GM19455 (cell line): ENCODE measurements at regions not wholly inside any gene's neighbourhood (a gene's known extent, or its start where the extent isn't known, plus 50 kb on each side); places are given as distances from the start of the nearest gene placed in this dataset.
"Not testable (repeated sequence)": the region's sequence is repeated elsewhere in the genome, so short reads cannot be mapped to it uniquely, and the experiment has no call there.

Experiments used
- ATAC-seq: cut with Tn5 transposase; IDR thresholded peaks from one replicate; pipeline ENCODE4 v1.9.1; 2021; ENCODE audit not compliant: unreplicated experiment

GRCh38 chr2:180927030-180927686 lies 53.2 kb upstream of the UBE2E3 start:
- no peak for ATAC-seq

- ATAC-seq = no peak
Observed at GRCh38 chr2:180925700-180926099, 54.7 kb upstream of the UBE2E3 start.

GRCh38 chr2:180924063-180924462 lies 56.3 kb upstream of the UBE2E3 start:
- ATAC-seq = no peak

GRCh38 chr2:180910831-180911665 lies 69.4 kb upstream of the UBE2E3 start:
- ATAC-seq = no peak

- ATAC-seq = no peak
Observed at GRCh38 chr2:180907731-180908130, 72.7 kb upstream of the UBE2E3 start.

- no peak for ATAC-seq
Observed at GRCh38 chr2:180905461-180905860, 74.9 kb upstream of the UBE2E3 start.

- no peak for ATAC-seq
Observed at GRCh38 chr2:180905002-180905401, 75.4 kb upstream of the UBE2E3 start.

- ATAC-seq = no peak
Observed at GRCh38 chr2:180901331-180901730, 79.1 kb upstream of the UBE2E3 start.

- ATAC-seq = no peak
Observed at GRCh38 chr2:180893752-180894151, 86.7 kb upstream of the UBE2E3 start.

GRCh38 chr2:180892091-180892490 lies 88.3 kb upstream of the UBE2E3 start:
- ATAC-seq = no peak

GRCh38 chr2:180891360-180891759 lies 89.0 kb upstream of the UBE2E3 start:
- no peak for ATAC-seq

- no peak for ATAC-seq
Observed at GRCh38 chr2:180890781-180891180, 89.6 kb upstream of the UBE2E3 start.

- no peak for ATAC-seq
Observed at GRCh38 chr2:180882959-180883358, 97.4 kb upstream of the UBE2E3 start.

- ATAC-seq = no peak
Observed at GRCh38 chr2:180876506-180876905, 103.9 kb upstream of the UBE2E3 start.

GRCh38 chr2:180873219-180873618 lies 107.2 kb upstream of the UBE2E3 start:
- ATAC-seq = no peak

GRCh38 chr2:180872781-180873180 lies 107.6 kb upstream of the UBE2E3 start:
- ATAC-seq = not testable (repeated sequence)

GRCh38 chr2:180872255-180872654 lies 108.2 kb upstream of the UBE2E3 start:
- ATAC-seq = no peak

GRCh38 chr2:180871649-180872048 lies 108.8 kb upstream of the UBE2E3 start:
- ATAC-seq = no peak

- ATAC-seq = no peak
Observed at GRCh38 chr2:180849851-180850250, 130.6 kb upstream of the UBE2E3 start.

- no peak for ATAC-seq
Observed at GRCh38 chr2:180848393-180848792, 132.0 kb upstream of the UBE2E3 start.

GRCh38 chr2:180846756-180847472 lies 133.5 kb upstream of the UBE2E3 start:
- ATAC-seq = no peak

- ATAC-seq = no peak
Observed at GRCh38 chr2:180842461-180842860, 137.9 kb upstream of the UBE2E3 start.
